Muscle layer of duodenum (tissue), 2 donors: ENCODE measurements at regions not wholly inside any gene's neighbourhood (a gene's known extent, or its start where the extent isn't known, plus 50 kb on each side); places are given as distances from the start of the nearest gene placed in this dataset.

Experiments used
- H3K27ac ChIP-seq: one replicate; pipeline ENCODE4 v1.7.0; 2013; ENCODE audit warnings: mild to moderate bottlenecking, low read length
- H3K27me3 ChIP-seq: one replicate; pipeline ENCODE4 v1.7.0; 2013; ENCODE audit warnings: low read depth, mild to moderate bottlenecking, control low read depth, low read length
- H3K36me3 ChIP-seq, 2 donors: one replicate each; pipeline ENCODE4 v1.7.0; 2013; ENCODE audit warnings: low read length in 2 of 2, control low read depth in 1 of 2, mild to moderate bottlenecking in 1 of 2; ENCODE audit not compliant: insufficient read depth in 2 of 2, control insufficient read depth in 1 of 2
- H3K4me1 ChIP-seq, 2 donors: one replicate each; pipeline ENCODE4 v1.7.0; 2013; ENCODE audit warnings: low read length in 2 of 2, mild to moderate bottlenecking in 2 of 2, control low read depth in 1 of 2, moderate library complexity in 1 of 2; ENCODE audit not compliant: insufficient read depth in 2 of 2, control insufficient read depth in 1 of 2
- H3K4me3 ChIP-seq, 2 donors: one replicate each; pipeline ENCODE4 v1.7.0; 2013; ENCODE audit warnings: low read length in 2 of 2, low read depth in 1 of 2, mild to moderate bottlenecking in 1 of 2
- H3K9me3 ChIP-seq, 2 donors: one replicate each; pipeline ENCODE4 v1.7.0; 2013; ENCODE audit warnings: low read length in 2 of 2, control low read depth in 1 of 2, mild to moderate bottlenecking in 1 of 2; ENCODE audit not compliant: control insufficient read depth in 1 of 2
- donor health status: healthy.

DNA sequence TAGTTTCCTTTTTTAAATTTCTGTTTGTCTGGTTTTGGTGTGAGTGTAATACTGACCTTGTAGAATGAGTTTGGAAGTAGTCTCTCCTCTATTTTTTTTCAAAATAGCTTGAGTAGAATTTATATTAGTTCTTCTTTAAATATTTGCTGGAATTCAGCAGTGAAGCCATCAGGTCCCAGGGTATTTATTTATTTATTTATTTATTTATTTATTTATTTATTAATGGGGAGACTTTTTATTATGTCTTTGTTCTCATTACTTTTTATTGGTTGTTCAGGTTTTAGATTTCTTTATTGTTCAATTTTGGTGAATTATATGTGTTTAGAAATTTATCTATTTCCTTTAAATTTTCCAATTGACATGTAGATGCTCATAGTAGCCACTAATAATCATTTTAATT is 875.8 kb upstream of the COX7C start:
- Histone ChIP-seq H3K27me3 (no peaks in the 10 kb centered on the region), H3K27ac (no peak overlapping the region), H3K36me3 (no peaks in the 10 kb centered on the region), H3K4me1 (no peaks in the 10 kb centered on the region), H3K9me3 (peaks cover 0 to 3% of the 10 kb centered on the region in 2 donors), H3K4me3 (no peak overlapping the region)

DNA sequence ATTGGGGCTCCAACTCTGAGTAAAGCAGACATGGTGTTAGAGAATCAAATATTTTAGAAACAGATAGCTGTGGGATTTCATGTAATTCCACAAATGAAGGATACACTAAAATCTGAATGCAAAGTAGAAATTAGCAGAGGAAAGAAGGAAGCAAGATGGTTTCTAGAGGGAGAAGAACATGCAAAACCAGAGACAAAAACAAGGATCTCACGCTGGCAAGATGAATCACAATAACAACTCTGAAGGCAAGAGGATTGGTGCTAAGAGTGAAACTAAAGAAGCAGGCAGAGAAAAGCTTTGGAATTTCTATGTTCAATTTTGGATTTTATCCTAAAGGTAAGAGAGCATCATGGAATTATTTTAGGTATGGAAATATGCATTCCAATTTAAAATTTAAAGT is 857.2 kb upstream of the COX7C start:
- Histone ChIP-seq H3K4me3 (no peak overlapping the region), H3K27me3 (no peaks in the 10 kb centered on the region), H3K4me1 (no peaks in the 10 kb centered on the region), H3K9me3 (peaks cover 0 to 4% of the 10 kb centered on the region in 2 donors), H3K36me3 (no peaks in the 10 kb centered on the region), H3K27ac (no peak overlapping the region)

DNA sequence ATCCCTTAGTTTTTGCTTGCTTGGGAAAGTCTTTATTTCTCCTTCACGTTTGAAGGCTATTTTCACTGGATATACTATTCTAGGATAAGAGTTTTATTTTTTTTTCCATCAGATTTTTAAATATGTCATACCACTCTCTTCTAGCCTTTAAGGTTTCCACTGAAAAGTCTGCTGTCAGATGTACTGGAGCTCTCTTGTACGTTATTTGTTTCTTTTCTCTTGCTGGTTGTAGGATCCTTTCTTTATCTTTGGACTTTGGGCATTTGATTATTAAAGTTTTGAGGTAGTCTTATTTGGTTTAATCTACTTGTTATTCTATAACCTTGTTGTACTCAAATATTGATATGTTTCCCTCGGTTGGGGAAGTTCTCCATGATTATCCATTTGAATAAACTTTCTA is 848.4 kb upstream of the COX7C start:
- Histone ChIP-seq H3K36me3 (no peaks in the 10 kb centered on the region), H3K4me3 (no peak overlapping the region), H3K9me3 (peaks cover 0 to 3% of the 10 kb centered on the region in 2 donors), H3K4me1 (no peaks in the 10 kb centered on the region), H3K27me3 (no peaks in the 10 kb centered on the region), H3K27ac (no peak overlapping the region)

DNA sequence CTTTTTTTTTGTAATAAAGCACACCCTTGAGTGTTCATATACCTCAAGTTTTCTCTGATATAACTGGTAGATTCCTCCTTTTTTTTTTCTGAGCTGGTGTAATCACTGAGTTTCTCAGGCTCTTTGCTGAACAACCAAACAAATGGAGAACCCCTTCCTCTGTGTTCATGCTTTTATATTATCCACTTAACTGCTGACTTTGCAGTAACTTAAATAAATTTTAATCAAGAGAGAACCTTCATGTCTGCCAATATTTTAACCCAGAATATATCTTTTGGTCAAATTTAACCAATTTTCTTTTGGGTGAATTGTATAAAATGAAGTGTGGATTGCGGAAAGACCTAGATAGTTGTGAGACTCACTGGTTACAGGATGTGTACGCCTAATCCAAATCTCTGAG is 833.0 kb upstream of the COX7C start:
- H3K9me3 ChIP-seq: peaks cover 0 to 4% of the 10 kb centered on the region in 2 donors
- no peaks in the 10 kb centered on the region for H3K36me3 ChIP-seq
- no peaks in the 10 kb centered on the region for H3K27me3 ChIP-seq
- no peak overlapping the region for H3K27ac ChIP-seq
- no peak overlapping the region for H3K4me3 ChIP-seq
- H3K4me1 ChIP-seq: no peaks in the 10 kb centered on the region

DNA sequence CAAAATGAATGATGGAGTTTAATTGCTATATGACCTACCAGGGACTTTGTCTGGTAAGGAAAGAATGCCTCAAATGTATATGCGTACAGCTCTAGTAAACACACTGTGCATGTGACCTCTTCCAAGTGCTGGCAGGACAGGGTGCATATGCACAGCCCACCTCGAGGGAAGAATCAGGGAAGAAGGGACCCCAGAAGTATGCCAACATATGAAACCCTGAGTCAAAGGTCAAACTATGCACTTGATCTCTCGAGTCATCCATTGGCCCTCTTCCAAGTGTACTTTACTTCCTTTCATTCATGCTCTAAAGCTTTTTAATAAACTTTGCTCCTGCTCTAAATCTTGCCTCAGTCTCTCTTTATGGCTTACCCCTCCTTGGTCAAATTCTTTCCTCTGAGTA is 804.6 kb upstream of the COX7C start:
- H3K36me3 ChIP-seq: no peaks in the 10 kb centered on the region
- no peak overlapping the region for H3K27ac ChIP-seq
- H3K4me1 ChIP-seq: no peaks in the 10 kb centered on the region
- H3K4me3 ChIP-seq: no peak overlapping the region
- H3K9me3 ChIP-seq: no peaks in the 10 kb centered on the region
- H3K27me3 ChIP-seq: no peaks in the 10 kb centered on the region

DNA sequence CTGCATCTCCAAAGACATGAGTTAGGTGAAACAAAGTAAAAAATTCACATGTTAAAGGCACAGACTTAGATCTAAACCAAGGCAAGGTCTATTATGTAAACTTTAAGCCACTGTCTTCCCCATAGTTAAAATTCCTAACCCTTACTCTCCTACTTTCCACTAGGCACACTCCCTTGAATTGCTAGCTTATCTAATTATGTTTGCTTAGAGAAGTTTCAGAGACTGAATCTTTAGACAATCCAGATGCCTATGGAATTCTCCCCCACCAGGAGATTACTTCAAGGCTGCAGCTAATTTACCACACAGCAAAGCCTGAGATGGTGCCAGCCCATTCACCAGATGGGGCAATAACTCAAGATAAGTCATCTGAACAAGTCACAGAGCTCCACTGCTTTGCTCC is 803.1 kb upstream of the COX7C start:
- H3K4me3 ChIP-seq: no peak overlapping the region
- H3K4me1 ChIP-seq: no peaks in the 10 kb centered on the region
- no peaks in the 10 kb centered on the region for H3K27me3 ChIP-seq
- no peaks in the 10 kb centered on the region for H3K9me3 ChIP-seq
- H3K27ac ChIP-seq: no peak overlapping the region
- no peaks in the 10 kb centered on the region for H3K36me3 ChIP-seq

DNA sequence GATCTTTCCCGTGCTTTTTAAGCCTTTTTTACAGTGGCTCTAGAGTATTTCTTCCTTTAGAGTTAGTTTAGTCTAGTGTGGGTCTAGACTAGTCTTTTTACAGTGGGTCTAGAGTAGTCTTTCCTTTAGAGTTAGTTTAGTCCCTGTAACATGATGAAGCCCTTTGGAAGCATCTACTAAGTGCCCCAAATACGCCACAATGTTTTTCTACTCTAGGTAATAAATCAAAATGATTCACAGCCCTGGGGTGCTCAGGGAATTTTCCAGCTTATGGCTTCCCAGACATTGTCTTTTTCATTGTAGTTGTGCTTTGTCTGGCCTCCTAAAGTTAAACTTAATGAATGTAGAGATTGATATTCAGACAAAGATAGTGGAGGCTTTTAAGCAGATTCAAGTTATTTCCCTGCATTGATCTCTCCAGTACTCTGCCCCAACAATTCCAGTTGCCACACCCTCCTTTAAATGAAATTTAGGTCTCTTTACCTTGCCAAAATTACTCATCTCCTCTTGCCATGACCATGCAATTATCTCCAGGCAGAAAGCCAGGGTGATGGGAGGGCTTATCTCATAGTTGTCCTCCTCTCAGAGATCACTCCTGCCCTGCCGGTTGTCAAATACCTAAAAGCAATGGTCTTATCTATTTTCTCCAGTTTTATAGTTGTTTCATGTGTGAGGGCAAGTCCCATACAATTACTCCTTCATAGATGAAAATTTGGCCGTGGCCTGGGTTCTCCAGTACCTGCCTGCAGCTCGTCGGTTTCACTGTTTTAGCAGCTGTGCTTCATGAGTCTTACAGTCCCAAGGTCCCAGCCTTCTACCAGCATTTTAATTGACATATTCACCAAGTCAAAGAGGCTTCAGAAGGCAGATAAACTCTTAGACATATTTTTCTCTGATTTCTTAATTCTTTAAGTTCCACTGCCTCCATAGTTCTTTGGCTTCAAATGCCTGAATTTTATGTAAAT is 794.0 kb upstream of the COX7C start:
- Histone ChIP-seq H3K9me3 (no peaks in the 10 kb centered on the region), H3K4me1 (no peaks in the 10 kb centered on the region), H3K36me3 (no peaks in the 10 kb centered on the region), H3K27ac (no peak overlapping the region), H3K4me3 (no peak overlapping the region), H3K27me3 (no peaks in the 10 kb centered on the region)

DNA sequence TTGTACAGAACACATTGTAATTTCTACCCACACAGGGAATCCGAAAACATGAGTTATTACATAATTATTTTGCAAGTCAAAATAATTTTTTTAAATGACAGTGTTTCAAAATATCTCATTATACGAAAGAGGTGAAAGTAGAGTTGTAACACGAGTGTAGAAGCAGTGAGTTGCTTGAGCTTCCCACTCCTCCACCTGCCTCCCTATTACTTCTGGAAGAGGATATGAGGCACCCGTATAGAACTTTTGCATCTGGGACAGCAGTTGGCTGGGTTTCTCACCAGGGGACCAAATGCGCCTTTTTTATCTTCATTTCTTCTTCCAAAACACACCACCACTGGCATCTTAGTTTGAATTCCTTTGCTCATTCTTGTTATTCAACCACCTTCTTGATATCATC is 779.0 kb upstream of the COX7C start:
- Histone ChIP-seq H3K9me3 (no peaks in the 10 kb centered on the region), H3K27me3 (no peaks in the 10 kb centered on the region), H3K4me1 (no peaks in the 10 kb centered on the region), H3K36me3 (no peaks in the 10 kb centered on the region), H3K4me3 (no peak overlapping the region), H3K27ac (no peak overlapping the region)

DNA sequence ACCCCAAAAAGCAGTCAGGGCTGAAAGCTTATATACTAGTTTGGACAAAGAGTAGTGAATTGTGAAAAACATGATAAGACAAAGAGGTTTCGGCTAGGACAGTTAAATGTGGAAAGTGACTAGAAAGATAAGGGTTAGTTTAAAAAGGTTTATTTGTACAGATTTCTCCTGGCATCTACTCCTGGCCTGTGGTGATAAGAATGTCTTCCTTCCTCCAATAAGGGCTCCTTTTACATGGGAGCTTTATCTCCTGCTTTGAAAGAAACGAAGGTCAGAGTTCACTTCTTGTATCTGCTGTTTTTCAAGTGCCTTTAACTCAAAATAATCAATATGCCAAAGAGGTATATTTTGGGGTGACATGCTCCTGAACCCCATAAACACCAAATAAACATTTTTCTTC is 776.1 kb upstream of the COX7C start:
- no peaks in the 10 kb centered on the region for H3K4me1 ChIP-seq
- no peak overlapping the region for H3K27ac ChIP-seq
- H3K36me3 ChIP-seq: no peaks in the 10 kb centered on the region
- no peaks in the 10 kb centered on the region for H3K27me3 ChIP-seq
- H3K9me3 ChIP-seq: no peaks in the 10 kb centered on the region
- H3K4me3 ChIP-seq: no peak overlapping the region

DNA sequence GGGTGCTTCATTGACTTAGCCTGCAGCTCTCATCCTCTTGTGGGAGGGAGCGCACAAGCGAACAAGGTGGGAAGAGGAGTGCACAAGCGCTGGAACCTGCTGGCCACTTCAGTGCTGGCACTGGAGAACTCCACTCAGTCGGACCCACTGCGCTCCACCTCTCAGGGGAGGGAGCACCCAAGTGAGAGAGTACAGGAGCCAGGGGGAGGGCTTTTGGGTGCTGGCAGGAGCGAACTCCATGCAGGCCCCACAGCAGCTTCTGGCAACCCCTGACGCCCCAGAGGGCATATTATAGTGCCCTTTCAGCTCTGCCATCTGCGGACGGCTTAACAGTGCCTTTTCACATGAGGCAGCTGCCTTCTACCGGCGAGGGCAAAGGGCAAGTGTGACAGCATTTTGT is 774.2 kb upstream of the COX7C start:
- no peak overlapping the region for H3K27ac ChIP-seq
- no peaks in the 10 kb centered on the region for H3K36me3 ChIP-seq
- H3K4me3 ChIP-seq: no peak overlapping the region
- H3K4me1 ChIP-seq: no peaks in the 10 kb centered on the region
- H3K27me3 ChIP-seq: no peaks in the 10 kb centered on the region
- H3K9me3 ChIP-seq: no peaks in the 10 kb centered on the region

DNA sequence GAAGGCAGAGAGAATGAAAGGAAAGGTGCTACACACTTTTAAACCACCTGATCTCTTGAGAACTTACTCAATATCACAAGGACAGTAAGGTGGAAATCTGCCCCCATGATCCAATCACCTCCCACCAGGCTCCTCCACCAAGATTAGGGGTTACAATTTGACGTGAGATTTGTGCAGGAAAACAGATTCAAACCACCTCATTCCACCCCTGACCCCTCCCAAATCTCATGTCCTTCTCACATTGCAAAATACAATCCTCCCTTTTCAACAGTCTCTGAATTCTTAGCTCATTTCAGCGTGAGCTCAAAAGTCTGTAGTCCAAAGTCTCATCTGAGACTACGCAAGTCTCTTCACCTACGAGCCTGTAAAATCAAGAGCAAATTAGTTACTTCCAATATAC is 768.3 kb upstream of the COX7C start:
- no peak overlapping the region for H3K4me3 ChIP-seq
- no peaks in the 10 kb centered on the region for H3K9me3 ChIP-seq
- no peaks in the 10 kb centered on the region for H3K27me3 ChIP-seq
- no peak overlapping the region for H3K27ac ChIP-seq
- no peaks in the 10 kb centered on the region for H3K4me1 ChIP-seq
- H3K36me3 ChIP-seq: no peaks in the 10 kb centered on the region

DNA sequence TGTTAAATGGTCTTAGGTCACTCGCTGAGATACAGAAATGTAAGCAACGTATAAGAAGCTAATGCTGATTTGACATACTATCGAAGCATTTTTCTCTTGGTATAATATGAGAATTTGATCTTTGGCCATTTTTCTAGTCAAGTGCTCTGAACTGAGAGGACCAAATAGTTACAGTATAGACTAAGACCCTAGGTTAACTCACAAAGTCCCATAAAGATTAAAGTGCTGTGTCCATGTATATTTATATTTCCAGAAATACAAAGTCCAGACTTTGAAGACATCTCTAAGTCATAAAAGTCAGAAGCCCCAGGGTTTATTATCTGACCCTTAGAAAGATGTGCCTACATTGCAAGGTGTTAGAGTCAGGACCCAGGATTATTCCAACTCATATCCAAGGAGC is 752.4 kb upstream of the COX7C start:
- Histone ChIP-seq H3K4me3 (no peak overlapping the region), H3K9me3 (peaks cover 0 to 2% of the 10 kb centered on the region in 2 donors), H3K27ac (no peak overlapping the region), H3K36me3 (no peaks in the 10 kb centered on the region), H3K27me3 (no peaks in the 10 kb centered on the region), H3K4me1 (no peaks in the 10 kb centered on the region)
